ENCODE measurements at regions not wholly inside any gene's neighbourhood (a gene's known extent, or its start where the extent isn't known, plus 50 kb on each side); places are given as distances from the start of the nearest gene placed in this dataset.
"Not testable (repeated sequence)": the region's sequence is repeated elsewhere in the genome, so short reads cannot be mapped to it uniquely, and the experiment has no call there.

- no peaks in the 10 kb centered on the region for H3K9me3 ChIP-seq
- no peak for TF ChIP-seq EP300 (IDR thresholded peaks at IDR 0.05)
- no peak for TF ChIP-seq POLR2AphosphoS5 (IDR thresholded peaks at IDR 0.05)
- TF ChIP-seq POLR2A (IDR thresholded peaks at IDR 0.05), result no peak
- H3K4me3 ChIP-seq, result no peak overlapping the region
Observed at GRCh38 chr4:101699441-101700124, 90.9 kb upstream of the BANK1 start.

GRCh38 chr4:101697266-101697665 lies 93.3 kb upstream of the BANK1 start:
- WGBS, result 79% methylated on average over 1 of the region's 1 CpG
- Histone ChIP-seq H3K9me3 (no peaks in the 10 kb centered on the region), H3K27me3 (no peaks in the 10 kb centered on the region), H3K4me3 (no peak overlapping the region), H3K36me3 (no peaks in the 10 kb centered on the region), H3K27ac (no peak overlapping the region), H3K4me1 (peaks cover 5% of the 10 kb centered on the region)
- no peak for DNase-seq (ENCODE audit: low spot score in 2 of 2)
- TF ChIP-seq EP300 (IDR thresholded peaks at IDR 0.05), result no peak
- TF ChIP-seq CTCF (IDR thresholded peaks at IDR 0.05), result no peak
- TF ChIP-seq POLR2AphosphoS5 (IDR thresholded peaks at IDR 0.05), result no peak
- no peak for TF ChIP-seq POLR2A (IDR thresholded peaks at IDR 0.05)

More at GRCh38 chr4:101699441-101700124, 90.9 kb upstream of the BANK1 start:
- DNase-seq (ENCODE audit: low spot score in 2 of 2), result no peak
- no peaks in the 10 kb centered on the region for H3K27me3 ChIP-seq
- no peak overlapping the region for H3K27ac ChIP-seq
- no peaks in the 10 kb centered on the region for H3K4me1 ChIP-seq
- no peaks in the 10 kb centered on the region for H3K36me3 ChIP-seq
- WGBS, result 83% methylated on average over 8 of the region's 8 CpGs

GRCh38 chr4:101696276-101697010 lies 94.1 kb upstream of the BANK1 start:
- H3K27ac ChIP-seq, result no peak overlapping the region
- no peak for DNase-seq (ENCODE audit: low spot score in 2 of 2)
- no peaks in the 10 kb centered on the region for H3K27me3 ChIP-seq
- H3K4me1 ChIP-seq, result peaks cover 5% of the 10 kb centered on the region
- TF ChIP-seq CTCF (IDR thresholded peaks at IDR 0.05) (no peak), POLR2A (IDR thresholded peaks at IDR 0.05) (no peak), EP300 (IDR thresholded peaks at IDR 0.05) (no peak), POLR2AphosphoS5 (IDR thresholded peaks at IDR 0.05) (no peak)
- H3K4me3 ChIP-seq, result no peak overlapping the region
- no peaks in the 10 kb centered on the region for H3K36me3 ChIP-seq
- 86% methylated on average over 3 of the region's 3 CpGs for WGBS
- no peaks in the 10 kb centered on the region for H3K9me3 ChIP-seq

- Histone ChIP-seq H3K27me3 (no peaks in the 10 kb centered on the region), H3K27ac (no peak overlapping the region), H3K4me1 (peaks cover 5% of the 10 kb centered on the region), H3K4me3 (no peak overlapping the region), H3K36me3 (no peaks in the 10 kb centered on the region), H3K9me3 (no peaks in the 10 kb centered on the region)
- no peak for DNase-seq (ENCODE audit: low spot score in 2 of 2)
- TF ChIP-seq POLR2A (IDR thresholded peaks at IDR 0.05) (no peak), EP300 (IDR thresholded peaks at IDR 0.05) (no peak), POLR2AphosphoS5 (IDR thresholded peaks at IDR 0.05) (no peak)
Observed at GRCh38 chr4:101695176-101695575, 95.4 kb upstream of the BANK1 start.

GRCh38 chr4:101694403-101694802 lies 96.1 kb upstream of the BANK1 start:
- not testable (repeated sequence) for H3K27ac ChIP-seq; H3K9me3 ChIP-seq; H3K36me3 ChIP-seq; H3K4me1 ChIP-seq; DNase-seq (ENCODE audit: low spot score in 2 of 2); H3K27me3 ChIP-seq; H3K4me3 ChIP-seq
- 90% methylated on average over 5 of the region's 5 CpGs for WGBS

- Histone ChIP-seq H3K4me3 (no peak overlapping the region), H3K27me3 (no peaks in the 10 kb centered on the region), H3K27ac (no peak overlapping the region), H3K9me3 (no peaks in the 10 kb centered on the region), H3K36me3 (no peaks in the 10 kb centered on the region), H3K4me1 (peaks cover 5% of the 10 kb centered on the region)
- no peak for DNase-seq (ENCODE audit: low spot score in 2 of 2)
- TF ChIP-seq CTCF (IDR thresholded peaks at IDR 0.05), result no peak
- no peak for TF ChIP-seq POLR2AphosphoS5 (IDR thresholded peaks at IDR 0.05)
- no peak for TF ChIP-seq EP300 (IDR thresholded peaks at IDR 0.05)
- no peak for TF ChIP-seq POLR2A (IDR thresholded peaks at IDR 0.05)
- 41% methylated on average over 6 of the region's 6 CpGs for WGBS
Observed at GRCh38 chr4:101693842-101694398, 96.6 kb upstream of the BANK1 start.

Data from suprapubic skin (tissue), 4 donors.